WTC11 (cell line): ENCODE measurements at regions not wholly inside any gene's neighbourhood (a gene's known extent, or its start where the extent isn't known, plus 50 kb on each side); places are given as distances from the start of the nearest gene placed in this dataset.

Source experiments
- ATF1 ChIP-seq: sonication (generic); formaldehyde crosslinking; IDR thresholded peaks from 2 replicates; pipeline ENCODE4 v1.8.1; 2023; ENCODE audit warnings: mild to moderate bottlenecking, moderate library complexity, missing genetic modification reagents
- GRHL2 ChIP-seq: fragments of 250-450 bp; sonication (Bioruptor Pico); IDR thresholded peaks from 2 replicates; pipeline ENCODE4 v1.8.0; 2022; ENCODE audit warnings: mild to moderate bottlenecking, moderate library complexity; ENCODE audit not compliant: insufficient replicate concordance, severe bottlenecking
- MXD4 ChIP-seq: fragments of 250-450 bp; sonication (Bioruptor Pico); IDR thresholded peaks from 2 replicates; pipeline ENCODE4 v1.8.0; 2021; ENCODE audit warnings: mild to moderate bottlenecking, moderate library complexity, borderline replicate concordance
- SP1 ChIP-seq: sonication (generic); formaldehyde crosslinking; conservative IDR thresholded peaks from 2 replicates; pipeline ENCODE4 v1.8.1; 2022; ENCODE audit warnings: missing genetic modification reagents
- ZNF121 ChIP-seq: sonication (generic); formaldehyde crosslinking; IDR thresholded peaks from 2 replicates; pipeline ENCODE4 v1.8.0; 2023; ENCODE audit warnings: missing genetic modification reagents
- ZNF138 ChIP-seq: sonication (generic); formaldehyde crosslinking; conservative IDR thresholded peaks from 2 replicates; pipeline ENCODE4 v1.8.1; 2022; ENCODE audit warnings: mild to moderate bottlenecking, moderate library complexity, missing genetic modification reagents
- ZNF263 ChIP-seq: sonication (generic); formaldehyde crosslinking; IDR thresholded peaks from 2 replicates; pipeline ENCODE4 v1.8.1; 2022; ENCODE audit warnings: low read depth, mild to moderate bottlenecking, moderate library complexity, missing genetic modification reagents
- TF ChIP-seq, protein P1 (sequence below): sonication (generic); formaldehyde crosslinking; IDR thresholded peaks from 2 replicates; pipeline ENCODE4 v1.8.1; 2022; ENCODE audit warnings: low read depth, missing genetic modification reagents, borderline replicate concordance
- TF ChIP-seq, protein P2 (sequence below): fragments of 200-600 bp; IDR thresholded peaks from 2 replicates; pipeline ENCODE4 v1.8.0; 2022; ENCODE audit warnings: antibody characterized with exemption
- TF ChIP-seq, protein P3 (sequence below): sonication (generic); formaldehyde crosslinking; IDR thresholded peaks from 2 replicates; pipeline ENCODE4 v1.8.1; 2022; ENCODE audit warnings: missing genetic modification reagents, borderline replicate concordance
- TF ChIP-seq, protein P4 (sequence below): sonication (generic); formaldehyde crosslinking; IDR thresholded peaks from 2 replicates; pipeline ENCODE4 v1.8.1; 2022; ENCODE audit warnings: mild to moderate bottlenecking, moderate library complexity, missing genetic modification reagents
- TF ChIP-seq, protein P5 (sequence below): sonication (generic); formaldehyde crosslinking; IDR thresholded peaks from 2 replicates; pipeline ENCODE4 v1.8.1; 2023; ENCODE audit warnings: mild to moderate bottlenecking, missing genetic modification reagents, moderate library complexity

DNA sequence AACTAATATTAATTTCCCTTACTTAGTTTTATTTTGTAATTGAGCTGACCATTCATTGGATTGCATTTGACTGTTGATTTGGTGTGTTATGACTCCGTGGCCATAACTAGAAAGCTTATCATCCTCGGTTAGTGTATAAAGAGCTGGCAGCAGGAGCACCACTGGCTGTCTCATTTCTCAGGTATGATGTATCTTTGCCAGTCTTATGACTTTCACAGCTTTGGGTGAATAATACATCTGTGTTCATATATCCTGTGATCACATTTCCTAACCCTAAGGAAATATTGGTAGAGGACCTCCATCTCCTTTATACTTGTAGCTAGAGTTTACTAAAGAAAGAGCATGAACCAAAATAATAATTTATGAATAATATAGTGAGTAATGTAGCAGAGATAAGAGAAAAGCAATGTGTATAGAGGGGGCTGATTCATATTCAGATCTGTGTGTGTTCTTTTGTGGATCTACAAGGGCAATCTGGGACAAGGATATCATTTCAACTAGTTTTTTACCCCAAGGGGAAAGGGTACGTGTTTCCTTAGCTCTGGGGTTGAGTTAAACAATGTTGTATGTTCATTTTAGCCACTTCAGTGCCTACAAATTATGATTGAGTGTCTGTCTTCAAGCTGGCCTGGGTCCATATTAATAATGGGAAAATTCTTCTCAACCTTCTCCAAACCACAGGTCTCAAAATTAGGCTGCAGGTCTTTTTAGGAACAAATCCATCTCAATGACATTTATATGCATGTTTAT is 901.7 kb downstream of the NTRK3 start:
- no peak for TF ChIP-seq ZNF121 (CRISPR knock-in tag)
- TF ChIP-seq, protein P1, sequence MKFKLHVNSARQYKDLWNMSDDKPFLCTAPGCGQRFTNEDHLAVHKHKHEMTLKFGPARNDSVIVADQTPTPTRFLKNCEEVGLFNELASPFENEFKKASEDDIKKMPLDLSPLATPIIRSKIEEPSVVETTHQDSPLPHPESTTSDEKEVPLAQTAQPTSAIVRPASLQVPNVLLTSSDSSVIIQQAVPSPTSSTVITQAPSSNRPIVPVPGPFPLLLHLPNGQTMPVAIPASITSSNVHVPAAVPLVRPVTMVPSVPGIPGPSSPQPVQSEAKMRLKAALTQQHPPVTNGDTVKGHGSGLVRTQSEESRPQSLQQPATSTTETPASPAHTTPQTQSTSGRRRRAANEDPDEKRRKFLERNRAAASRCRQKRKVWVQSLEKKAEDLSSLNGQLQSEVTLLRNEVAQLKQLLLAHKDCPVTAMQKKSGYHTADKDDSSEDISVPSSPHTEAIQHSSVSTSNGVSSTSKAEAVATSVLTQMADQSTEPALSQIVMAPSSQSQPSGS (CRISPR knock-in tag): no peak
- no peak for TF ChIP-seq MXD4 (CRISPR knock-in tag)
- TF ChIP-seq, protein P2, sequence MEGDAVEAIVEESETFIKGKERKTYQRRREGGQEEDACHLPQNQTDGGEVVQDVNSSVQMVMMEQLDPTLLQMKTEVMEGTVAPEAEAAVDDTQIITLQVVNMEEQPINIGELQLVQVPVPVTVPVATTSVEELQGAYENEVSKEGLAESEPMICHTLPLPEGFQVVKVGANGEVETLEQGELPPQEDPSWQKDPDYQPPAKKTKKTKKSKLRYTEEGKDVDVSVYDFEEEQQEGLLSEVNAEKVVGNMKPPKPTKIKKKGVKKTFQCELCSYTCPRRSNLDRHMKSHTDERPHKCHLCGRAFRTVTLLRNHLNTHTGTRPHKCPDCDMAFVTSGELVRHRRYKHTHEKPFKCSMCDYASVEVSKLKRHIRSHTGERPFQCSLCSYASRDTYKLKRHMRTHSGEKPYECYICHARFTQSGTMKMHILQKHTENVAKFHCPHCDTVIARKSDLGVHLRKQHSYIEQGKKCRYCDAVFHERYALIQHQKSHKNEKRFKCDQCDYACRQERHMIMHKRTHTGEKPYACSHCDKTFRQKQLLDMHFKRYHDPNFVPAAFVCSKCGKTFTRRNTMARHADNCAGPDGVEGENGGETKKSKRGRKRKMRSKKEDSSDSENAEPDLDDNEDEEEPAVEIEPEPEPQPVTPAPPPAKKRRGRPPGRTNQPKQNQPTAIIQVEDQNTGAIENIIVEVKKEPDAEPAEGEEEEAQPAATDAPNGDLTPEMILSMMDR: no peak
- TF ChIP-seq ATF1 (CRISPR knock-in tag): no peak
- TF ChIP-seq, protein P3, sequence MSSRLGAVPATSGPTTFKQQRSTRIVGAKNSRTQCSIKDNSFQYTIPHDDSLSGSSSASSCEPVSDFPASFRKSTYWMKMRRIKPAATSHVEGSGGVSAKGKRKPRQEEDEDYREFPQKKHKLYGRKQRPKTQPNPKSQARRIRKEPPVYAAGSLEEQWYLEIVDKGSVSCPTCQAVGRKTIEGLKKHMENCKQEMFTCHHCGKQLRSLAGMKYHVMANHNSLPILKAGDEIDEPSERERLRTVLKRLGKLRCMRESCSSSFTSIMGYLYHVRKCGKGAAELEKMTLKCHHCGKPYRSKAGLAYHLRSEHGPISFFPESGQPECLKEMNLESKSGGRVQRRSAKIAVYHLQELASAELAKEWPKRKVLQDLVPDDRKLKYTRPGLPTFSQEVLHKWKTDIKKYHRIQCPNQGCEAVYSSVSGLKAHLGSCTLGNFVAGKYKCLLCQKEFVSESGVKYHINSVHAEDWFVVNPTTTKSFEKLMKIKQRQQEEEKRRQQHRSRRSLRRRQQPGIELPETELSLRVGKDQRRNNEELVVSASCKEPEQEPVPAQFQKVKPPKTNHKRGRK (CRISPR knock-in tag): no peak
- no peak for TF ChIP-seq SP1 (CRISPR knock-in tag)
- TF ChIP-seq, protein P4, sequence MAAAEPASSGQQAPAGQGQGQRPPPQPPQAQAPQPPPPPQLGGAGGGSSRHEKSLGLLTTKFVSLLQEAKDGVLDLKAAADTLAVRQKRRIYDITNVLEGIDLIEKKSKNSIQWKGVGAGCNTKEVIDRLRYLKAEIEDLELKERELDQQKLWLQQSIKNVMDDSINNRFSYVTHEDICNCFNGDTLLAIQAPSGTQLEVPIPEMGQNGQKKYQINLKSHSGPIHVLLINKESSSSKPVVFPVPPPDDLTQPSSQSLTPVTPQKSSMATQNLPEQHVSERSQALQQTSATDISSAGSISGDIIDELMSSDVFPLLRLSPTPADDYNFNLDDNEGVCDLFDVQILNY: no peak
- TF ChIP-seq ZNF263 (CRISPR knock-in tag): no peak
- TF ChIP-seq, protein P5, sequence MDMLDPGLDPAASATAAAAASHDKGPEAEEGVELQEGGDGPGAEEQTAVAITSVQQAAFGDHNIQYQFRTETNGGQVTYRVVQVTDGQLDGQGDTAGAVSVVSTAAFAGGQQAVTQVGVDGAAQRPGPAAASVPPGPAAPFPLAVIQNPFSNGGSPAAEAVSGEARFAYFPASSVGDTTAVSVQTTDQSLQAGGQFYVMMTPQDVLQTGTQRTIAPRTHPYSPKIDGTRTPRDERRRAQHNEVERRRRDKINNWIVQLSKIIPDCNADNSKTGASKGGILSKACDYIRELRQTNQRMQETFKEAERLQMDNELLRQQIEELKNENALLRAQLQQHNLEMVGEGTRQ: no peak
- no peak for TF ChIP-seq ZNF138 (CRISPR knock-in tag)
- TF ChIP-seq GRHL2 (CRISPR knock-in tag): no peak
